Stimulated activated CD8-positive, alpha-beta memory T cell treated with anti-CD3 and anti-CD28 coated beads, Interleukin-15, amount 100 ng/mL, for 48 hours (primary cell): ENCODE measurements at regions not wholly inside any gene's neighbourhood (a gene's known extent, or its start where the extent isn't known, plus 50 kb on each side); places are given as distances from the start of the nearest gene placed in this dataset.

Experiments used
- DNase-seq, 2 donors: peaks; one replicate each; pipeline ENCODE4 v3.0.0-alpha.2; 2020; ENCODE audit warnings: low read depth in 2 of 2

DNA sequence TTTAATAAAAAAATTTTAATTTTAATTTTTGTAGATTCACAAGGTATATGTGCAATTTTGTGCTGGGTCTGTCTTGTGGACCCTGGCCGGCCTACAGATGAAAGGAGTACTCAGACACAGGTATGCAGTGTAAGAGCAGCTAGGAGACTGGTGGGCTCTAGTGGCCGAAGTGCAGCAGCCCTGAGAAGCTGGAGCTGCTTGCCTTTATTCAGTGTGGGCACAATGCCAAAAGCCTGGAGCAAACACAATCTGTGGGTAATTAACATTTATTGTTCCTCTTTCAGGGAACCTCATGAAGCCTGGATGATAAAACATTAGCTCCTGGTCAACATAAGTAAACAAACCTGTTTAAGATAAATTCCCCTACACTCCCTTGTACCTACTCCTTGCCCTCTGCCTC lies 135.7 kb upstream of the SEL1L start:
- DNase-seq: no peak

DNA sequence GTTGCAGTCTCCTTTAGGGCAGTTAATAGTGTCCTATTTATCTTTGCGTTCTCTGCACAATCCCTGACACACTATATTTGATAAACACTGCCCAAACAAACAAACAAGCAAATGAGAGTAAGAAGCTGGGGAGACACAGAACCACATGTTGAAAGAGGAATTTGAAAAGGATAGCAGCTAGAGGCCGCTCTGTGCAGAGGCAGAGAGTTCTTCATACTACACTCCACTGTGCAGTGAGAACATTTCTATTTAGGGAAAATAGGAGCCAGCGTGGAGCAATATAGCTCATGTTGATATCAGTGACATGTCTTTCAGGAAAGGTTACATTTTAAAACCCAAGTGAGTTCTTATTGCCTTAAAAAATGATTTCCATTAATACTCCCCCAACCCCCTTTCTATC lies 140.3 kb upstream of the SEL1L start:
- DNase-seq: no peak

DNA sequence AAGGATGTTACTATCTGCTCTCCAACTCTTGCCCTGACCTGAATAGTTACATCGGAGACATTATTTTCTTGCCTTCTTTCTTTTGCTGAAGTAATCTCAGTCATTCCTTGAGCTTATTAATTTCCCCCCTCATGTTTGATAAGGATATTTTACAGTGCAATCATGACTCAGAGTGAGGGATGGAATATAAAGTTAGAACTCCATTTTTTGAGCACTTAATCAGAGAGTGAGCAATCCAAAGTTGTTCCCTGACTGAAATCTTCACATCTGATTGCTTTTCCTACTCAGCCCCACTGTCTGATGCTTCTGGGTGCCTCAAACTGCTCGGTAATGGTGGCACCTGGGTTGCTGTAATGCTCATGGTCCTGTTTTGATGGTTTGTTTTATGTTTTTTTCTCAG lies 142.7 kb upstream of the SEL1L start:
- DNase-seq: no peak

DNA sequence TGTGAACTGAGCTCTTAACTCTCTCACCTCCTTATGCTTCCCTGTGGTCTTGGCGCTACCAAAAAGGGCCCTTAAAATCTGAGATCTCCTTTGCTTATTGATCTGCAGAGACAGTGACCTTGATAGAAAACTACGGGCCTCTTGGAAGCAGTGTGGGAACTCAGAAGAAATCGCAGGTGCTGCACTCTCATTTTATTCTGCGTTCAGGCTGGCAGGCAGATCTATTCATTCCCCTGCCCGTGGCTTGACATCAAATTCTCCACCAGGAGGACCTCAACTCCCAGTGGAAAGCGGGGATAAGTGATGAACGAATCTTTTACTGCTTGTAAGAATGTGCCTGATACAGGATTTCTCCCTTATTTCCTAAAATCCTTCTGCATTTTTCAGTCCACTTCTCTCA lies 143.2 kb upstream of the SEL1L start:
- DNase-seq: no peak

DNA sequence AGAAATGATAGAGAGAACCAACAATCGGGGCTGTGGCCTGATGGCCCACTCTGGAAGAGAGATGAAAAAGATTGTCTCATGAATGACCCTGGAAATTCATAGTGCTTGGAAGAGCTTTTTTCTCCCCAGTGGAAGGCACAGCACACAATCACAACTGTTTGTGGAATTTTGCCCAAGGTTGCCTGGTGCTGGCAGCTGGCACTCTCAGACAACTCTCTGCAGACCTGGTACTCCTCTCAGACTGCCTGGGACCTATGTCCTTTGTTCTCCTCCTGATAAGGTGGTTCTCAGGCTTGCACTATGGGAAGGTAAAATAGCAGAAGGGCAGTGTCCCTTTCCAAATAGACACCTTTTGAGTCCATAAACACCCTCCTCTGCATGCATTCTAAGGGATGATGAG lies 144.1 kb upstream of the SEL1L start:
- DNase-seq: no peak

DNA sequence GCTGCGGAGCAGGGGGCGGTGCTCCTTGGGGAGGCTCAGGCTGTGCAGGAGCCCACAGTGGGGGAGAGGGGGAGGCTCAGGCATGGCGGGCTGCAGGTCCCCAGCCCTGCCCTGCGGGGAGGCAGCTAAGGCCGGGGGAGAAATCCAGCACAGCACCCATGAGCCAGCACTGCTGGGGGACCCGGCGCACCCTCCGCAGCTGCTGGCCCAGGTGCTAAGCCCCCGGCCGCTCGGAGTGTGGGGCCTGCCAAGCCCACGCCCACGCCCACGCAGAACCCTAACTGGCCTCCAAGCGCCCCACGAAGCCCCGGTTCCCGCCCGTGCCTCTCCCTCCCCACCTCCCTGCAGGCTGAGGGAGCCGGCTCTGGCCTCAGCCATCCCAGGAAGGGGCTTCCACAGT lies 145.6 kb upstream of the SEL1L start:
- DNase-seq: no peak

DNA sequence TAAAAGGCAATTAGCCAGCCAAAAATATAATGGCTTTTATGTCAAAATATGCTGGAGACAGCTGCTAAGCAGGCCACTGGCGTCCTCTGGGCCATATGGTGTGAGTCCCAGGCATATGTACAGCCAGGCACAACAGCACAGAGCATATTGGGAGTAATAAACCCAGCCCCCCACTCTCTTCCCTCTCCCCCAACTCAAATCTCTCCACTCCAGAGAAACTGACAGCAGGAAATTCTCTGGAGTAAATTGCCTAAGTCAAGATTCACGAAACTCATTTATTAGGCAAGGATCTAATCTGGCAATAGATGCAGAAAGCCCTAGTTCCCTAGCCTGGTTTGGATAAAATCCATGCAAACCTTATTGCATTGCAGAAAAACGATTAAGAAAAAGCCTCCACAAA lies 147.9 kb upstream of the SEL1L start:
- no peak for DNase-seq

DNA sequence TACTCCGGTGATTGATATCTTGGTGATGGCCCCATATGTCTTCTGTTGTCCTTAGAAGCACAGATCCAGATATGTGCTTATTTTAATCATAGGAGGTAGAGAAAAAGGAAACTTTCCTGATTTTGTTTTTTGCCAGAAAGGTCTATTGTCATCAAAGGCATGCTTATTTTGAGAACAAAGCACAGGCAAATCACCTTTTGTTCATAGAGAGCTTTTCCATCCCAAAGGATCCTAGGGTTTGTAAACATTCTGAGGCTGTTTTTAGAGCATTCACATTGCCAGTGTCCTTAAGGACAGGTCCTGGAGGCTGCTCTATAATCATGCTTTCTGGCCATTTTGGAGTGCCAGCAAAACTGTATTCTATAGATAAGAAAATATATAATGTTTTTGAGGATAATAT lies 148.5 kb upstream of the SEL1L start:
- no peak for DNase-seq

DNA sequence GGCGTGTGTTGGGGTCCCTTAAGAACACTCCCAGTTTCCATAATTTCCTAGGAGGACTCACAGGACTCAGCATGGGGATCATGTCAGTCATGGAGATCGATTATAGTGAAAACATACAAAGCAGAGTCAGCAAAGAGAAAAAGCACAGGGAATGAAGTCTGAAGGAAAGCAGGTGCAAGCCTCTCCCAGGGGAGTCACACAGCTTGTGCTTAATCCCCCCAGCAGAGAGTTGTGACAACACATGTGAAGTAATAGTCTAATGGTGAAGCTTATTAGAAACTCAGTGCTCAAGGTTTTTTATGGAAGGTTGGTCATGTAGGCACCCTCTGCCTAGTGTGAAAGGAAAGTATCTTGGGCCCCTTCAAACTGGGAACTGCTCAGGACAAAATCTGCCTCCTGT lies 149.0 kb upstream of the SEL1L start:
- DNase-seq: no peak

DNA sequence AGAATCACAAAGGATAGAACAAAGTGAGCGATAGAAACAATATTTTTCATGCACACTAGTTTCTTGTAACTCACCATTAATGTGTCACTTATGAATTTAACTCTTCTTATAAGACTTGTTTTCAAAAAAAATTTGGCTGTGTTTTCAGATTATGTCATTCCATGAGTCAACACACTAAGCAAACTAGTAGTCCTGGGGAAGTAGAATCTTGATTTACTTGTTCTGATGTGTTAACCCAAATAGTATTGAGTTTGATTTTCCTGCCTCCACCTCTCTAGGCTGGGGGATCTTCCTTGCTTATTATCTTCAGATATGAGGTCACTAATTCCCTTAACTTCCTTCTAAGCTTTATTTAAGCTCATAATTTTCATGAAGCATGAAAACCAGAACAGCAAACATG lies 151.0 kb upstream of the SEL1L start:
- DNase-seq: no peak

DNA sequence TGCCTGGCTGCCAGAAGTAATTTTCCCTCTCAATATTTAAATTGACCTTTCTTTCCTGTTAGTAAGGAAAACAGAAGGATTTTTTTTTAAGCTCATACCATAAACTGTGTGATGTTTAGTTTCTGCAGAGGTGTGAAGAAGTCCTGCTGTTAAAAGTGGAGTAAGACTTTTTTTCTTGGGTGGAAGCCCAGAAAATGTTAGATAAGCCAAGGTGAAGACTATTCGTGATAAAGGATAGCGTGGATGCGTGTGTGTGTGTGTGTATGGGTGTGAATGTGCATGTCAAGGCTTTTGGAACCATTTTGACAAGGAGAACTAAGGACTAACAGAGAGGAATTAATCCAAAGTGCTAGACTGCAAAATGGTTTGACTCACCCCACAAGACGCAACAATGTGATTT lies 152.9 kb upstream of the SEL1L start:
- no peak for DNase-seq

DNA sequence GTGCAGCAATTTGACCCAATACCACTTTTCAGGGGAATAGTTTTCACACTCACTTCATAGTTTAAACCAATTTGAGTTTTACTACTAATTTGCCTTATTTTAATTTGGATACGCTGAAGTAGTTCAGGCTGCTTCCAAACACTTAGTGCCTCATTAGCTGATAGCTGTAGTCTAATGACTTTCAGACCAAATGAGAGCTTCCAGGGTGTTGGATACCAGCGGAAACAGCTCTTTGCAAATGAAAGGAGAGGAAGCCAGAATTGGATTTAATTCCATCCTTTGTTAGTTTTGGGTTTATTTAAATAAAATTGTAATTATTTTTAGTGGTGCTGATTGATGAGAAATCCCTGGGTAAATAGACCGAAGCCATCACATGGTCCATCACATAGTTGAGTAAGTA lies 158.3 kb upstream of the SEL1L start:
- no peak for DNase-seq

DNA sequence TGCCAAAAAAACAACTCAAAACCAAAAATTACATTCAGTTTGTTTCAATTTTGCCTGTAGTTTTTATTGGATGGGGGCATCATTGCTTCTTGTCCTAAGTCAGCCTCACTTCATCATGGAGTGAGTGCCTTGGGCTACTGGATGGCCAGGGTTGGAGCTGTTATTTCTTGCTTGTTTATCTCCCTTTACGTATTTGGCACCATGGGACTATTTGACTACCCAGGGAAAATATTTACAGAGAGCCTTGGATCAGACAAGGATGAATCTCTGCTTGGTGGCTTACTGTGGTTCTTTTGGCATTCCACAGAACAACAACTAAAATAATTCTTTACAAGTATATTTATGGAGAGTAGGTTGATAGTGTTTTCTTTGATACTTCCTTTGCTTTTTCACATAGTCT lies 160.8 kb upstream of the SEL1L start:
- no peak for DNase-seq

DNA sequence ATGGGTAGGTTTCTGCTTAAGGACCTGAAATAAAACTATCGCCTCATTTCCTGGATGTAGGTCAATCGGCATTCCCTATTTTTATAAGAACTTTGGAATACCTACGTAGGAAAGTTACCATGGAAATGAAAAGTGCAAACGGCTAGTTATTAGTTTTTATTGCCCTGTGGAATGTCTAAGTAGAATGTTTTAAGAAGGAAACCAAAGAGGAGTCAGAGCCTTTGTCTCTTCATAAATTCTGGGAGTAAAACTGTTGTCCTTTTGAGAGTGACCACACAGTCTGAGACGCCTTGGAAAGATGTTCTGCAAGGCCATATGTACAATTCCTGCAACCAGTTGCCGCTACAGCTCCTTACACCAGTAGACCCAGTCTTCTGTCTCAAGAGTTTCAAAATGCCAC lies 176.0 kb upstream of the SEL1L start:
- DNase-seq: no peak

DNA sequence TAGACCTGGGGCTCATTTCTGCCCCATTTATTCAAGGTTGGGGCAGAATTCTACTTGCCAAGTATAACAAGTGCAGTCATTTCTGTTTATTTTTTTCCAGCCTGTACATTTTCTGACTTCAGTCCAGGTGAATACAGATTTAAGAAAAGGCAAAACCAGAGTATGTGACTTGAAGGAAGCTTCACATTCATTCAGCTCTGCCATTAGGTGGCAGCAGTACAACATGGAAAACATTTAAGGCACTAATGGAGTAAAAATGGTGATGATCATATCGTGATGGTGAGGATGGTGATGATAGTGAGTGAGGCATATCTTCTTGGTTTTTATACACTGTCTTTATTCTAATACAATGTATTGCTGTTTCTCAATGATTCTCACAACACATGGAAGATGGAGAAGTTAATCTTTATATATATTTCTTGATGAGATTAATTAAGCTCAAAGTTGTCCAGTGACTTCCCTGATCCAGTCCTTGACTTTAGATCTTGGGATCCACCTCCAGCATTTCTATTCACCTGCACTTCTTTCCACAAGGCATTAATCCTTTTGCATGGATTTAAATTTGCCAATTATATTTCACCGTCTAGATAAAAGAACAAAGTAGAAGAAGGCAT lies 176.7 kb upstream of the SEL1L start:
- no peak for DNase-seq

DNA sequence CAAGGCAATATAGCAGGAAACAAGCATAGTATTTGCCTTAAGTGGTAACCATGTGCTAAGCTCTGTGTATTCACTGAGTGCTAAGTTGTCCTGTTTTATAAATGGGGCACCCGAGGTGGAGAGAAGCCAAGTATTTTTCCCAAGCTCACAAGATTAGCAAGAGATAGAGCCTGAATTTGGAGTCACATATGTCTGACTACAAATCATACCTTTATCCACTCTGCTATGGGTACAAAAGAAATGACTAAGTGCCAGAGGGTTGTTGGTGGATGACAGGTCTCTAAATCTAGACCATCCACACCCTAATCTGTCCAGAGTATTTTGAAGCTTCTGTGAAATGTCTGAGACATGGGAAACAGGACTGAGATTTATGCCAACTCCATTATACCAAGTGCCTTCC lies 182.1 kb upstream of the SEL1L start:
- DNase-seq: no peak

DNA sequence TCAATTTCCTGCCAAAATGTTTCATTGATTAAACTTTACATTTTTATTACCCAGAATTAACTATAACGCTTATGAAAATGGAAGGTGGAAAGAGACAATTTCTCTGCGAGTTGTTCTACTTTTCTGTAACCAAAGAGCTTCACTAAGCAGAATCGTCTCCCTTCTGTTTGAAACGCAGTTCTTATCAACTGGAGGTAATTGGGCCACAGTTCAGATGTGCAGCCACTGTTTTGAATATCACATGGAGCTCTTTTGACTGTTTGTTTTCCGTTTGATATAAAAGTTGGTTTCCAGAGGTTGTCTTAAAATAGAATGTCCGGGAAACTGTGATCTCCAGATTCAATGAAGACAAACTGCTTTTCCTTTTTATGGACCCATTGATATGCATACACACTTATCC lies 183.3 kb upstream of the SEL1L start:
- DNase-seq: no peak

DNA sequence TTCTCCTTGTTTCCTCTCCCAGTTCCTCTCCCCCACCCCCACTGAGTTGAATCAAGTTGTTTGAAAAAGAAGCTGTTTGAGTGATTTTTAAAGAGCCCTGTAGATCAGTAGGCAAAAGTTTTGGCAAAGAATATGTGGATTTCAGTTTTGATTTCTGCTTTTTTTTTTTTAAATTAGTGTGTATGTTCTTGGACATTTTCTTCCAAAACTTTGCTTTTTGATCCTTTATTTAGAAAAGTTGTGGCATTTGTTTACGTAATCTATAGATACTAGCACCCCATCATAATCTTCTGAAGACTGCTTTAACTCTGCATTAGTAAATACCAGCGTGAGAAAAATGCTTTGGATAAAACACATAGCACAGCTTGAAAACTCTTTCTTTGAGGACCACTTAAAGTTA lies 190.3 kb upstream of the SEL1L start:
- no peak for DNase-seq

DNA sequence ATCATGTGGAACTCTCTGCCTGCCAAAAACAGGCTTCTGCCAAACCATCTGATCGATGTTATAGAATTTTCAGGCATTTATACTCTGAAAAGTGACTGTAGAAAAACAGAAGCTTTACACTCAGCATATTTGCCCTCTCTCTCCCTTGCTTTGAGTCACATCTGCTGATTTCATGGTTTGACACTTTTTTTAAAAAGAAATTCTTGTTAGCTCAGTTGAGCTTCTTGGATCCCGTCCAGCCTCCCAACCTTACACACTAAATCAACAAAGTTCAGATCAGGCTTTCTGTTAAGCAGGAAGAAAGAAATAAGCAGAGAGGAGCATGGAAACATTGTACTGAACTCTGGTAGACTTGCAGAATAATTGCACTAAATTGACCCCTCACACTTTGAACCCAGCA lies 193.6 kb upstream of the SEL1L start:
- DNase-seq: no peak

DNA sequence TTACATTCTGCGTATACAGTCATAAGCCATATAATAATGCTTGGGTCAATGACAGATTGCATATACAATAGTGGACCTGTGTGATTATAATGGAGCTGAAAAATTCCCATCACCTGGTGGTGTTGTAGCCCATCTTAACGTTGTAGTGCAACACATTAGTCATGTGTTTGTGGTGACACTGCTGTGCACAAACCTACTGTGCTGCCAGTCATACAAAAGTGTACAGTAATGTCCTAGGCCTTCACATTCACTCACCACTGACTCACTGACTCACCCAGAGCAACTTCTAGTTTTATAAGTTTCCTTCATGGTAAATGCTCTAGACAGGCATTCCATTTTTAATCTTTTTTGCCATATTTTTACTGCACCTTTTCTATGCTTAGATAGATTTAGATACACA lies 194.8 kb upstream of the SEL1L start:
- DNase-seq: no peak

DNA sequence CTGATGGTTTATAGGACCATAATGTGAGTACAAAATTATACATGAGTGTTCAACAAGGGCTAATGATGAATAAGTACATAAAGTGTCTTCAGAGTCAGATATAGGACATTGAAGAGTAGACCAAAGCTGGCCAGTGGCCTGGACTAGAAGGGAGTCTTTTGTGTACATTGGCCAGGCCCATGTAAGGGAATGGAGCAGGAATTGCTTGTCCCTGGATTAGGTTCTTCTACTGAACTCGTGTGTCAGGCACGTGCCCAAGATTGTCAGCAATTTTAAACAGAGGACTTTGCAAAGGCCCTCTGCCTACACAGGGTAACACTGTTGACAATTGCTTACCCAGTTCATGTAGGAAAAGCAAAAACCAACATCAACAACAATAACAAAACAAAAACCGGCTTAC lies 196.0 kb upstream of the SEL1L start:
- no peak for DNase-seq

DNA sequence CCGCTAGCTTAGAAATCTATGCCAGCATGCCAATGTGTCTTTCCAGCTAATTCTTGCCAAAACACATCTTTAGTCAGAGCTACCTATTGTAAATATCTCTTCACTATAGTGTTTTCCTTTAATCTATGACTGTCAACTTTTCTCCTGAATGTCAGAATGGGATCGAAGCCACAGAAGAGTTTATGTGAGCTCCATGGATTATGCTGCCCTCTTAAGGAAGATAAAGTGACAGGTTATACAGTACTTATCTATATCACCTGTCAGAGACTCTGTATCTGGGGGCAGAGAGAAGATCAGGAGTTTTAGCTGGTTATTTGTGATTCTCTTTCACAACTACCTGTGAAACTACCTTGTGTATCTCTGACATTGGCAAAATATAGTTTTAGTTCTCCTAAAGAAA lies 204.3 kb upstream of the SEL1L start:
- DNase-seq: no peak

DNA sequence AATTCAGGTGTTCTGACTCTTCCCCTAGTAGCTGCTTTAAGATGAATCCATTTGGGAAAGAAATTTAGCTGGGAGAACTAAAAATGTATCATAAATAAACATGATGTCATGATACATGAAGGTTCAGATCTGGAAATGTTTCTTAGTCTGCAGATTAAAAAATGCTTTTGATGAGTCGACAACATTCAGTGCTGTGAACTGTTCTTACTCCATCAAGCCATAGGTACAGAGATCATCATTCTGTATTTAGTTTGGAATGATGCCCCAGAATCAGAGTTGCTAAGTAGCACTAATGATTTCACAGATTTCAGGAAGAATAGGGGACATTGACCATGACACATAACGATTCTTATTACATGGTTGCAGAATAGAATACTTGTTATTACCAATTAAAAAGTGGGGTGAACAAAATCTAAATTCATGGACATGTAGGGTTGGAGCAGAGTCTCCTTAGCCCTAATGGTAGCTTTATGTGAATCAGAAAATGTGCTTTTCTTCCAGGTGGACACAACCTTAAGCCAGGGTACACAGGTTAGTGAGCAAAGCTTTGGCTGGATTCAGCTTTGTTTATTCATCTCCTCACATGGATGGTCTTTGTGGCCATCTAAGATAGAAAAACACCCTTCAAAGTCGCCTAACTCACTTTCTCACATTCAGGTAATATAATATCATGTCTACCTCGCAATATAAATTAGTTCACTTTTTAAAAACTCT lies 205.4 kb upstream of the SEL1L start:
- no peak for DNase-seq

DNA sequence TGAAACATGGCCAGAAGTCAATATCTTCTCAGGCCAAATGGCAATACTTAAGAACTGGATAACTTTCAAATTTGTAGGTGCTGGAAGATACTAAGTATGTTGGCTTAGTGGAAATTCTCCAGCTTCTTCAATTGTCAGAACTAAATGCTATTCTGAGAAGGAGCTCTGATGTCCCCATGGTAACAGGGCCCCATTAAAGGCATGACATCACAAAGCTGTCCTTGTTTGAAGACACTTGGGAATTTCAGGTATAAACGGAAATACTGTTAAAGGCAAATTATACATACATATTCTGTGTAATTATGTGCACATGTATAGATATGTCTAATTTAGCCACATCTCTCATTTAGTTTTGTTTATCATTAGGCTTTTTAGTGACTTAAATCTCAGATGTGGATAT lies 210.0 kb upstream of the SEL1L start:
- DNase-seq: no peak
